PC-9 (cell line): ENCODE measurements at regions not wholly inside any gene's neighbourhood (a gene's known extent, or its start where the extent isn't known, plus 50 kb on each side); places are given as distances from the start of the nearest gene placed in this dataset.

Experiments used
- EZH2 ChIP-seq: fragments of 200-600 bp; sonication (generic); IDR thresholded peaks from 2 replicates; pipeline ENCODE4 v1.8.0; 2017; ENCODE audit warnings: antibody characterized with exemption, low read depth
- TF ChIP-seq, protein P1 (sequence below): fragments of 200-600 bp; sonication (generic); conservative IDR thresholded peaks from 2 replicates; pipeline ENCODE4 v1.6.1; 2017; ENCODE audit warnings: mixed run types, antibody characterized with exemption, mild to moderate bottlenecking, moderate library complexity

DNA sequence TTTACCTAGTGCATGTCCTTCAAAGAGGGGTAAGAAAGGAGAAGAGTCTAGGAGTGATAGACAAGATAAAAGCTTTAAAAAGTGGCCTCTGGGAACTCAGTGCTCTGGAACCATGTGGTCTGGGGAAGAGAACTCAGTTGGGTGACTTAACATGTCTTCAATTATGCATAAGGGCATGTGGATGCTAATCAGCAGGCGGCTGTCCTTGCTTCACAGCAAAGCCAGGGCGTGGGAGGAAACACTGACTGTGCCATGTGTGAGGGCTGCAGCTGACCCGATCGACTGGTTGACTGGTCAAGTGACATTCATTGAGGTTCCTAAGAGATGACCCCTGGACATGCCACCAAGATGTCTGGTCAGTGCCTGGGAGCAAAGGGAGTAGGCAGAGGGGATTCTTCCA lies 1053.8 kb downstream of the BCL11B start:
- TF ChIP-seq, protein P1, sequence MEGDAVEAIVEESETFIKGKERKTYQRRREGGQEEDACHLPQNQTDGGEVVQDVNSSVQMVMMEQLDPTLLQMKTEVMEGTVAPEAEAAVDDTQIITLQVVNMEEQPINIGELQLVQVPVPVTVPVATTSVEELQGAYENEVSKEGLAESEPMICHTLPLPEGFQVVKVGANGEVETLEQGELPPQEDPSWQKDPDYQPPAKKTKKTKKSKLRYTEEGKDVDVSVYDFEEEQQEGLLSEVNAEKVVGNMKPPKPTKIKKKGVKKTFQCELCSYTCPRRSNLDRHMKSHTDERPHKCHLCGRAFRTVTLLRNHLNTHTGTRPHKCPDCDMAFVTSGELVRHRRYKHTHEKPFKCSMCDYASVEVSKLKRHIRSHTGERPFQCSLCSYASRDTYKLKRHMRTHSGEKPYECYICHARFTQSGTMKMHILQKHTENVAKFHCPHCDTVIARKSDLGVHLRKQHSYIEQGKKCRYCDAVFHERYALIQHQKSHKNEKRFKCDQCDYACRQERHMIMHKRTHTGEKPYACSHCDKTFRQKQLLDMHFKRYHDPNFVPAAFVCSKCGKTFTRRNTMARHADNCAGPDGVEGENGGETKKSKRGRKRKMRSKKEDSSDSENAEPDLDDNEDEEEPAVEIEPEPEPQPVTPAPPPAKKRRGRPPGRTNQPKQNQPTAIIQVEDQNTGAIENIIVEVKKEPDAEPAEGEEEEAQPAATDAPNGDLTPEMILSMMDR = no peak
- no peak for TF ChIP-seq EZH2
